Right renal cortex interstitium (tissue), 3 donors: ENCODE measurements at regions not wholly inside any gene's neighbourhood (a gene's known extent, or its start where the extent isn't known, plus 50 kb on each side); places are given as distances from the start of the nearest gene placed in this dataset.
"Not testable (repeated sequence)": the region's sequence is repeated elsewhere in the genome, so short reads cannot be mapped to it uniquely, and the experiment has no call there.

Experiments
- DNase-seq, 3 donors: peaks; one replicate each; pipeline ENCODE4 v3.0.0-alpha.2; 2013; ENCODE audit warnings: low read depth in 3 of 3, low spot score in 2 of 3

GRCh38 chr2:39487398-39488250, 50.5 kb upstream of the MAP4K3 start:
- no peak for DNase-seq

GRCh38 chr2:39488450-39488849, 51.4 kb upstream of the MAP4K3 start:
- DNase-seq: no peak

DNA sequence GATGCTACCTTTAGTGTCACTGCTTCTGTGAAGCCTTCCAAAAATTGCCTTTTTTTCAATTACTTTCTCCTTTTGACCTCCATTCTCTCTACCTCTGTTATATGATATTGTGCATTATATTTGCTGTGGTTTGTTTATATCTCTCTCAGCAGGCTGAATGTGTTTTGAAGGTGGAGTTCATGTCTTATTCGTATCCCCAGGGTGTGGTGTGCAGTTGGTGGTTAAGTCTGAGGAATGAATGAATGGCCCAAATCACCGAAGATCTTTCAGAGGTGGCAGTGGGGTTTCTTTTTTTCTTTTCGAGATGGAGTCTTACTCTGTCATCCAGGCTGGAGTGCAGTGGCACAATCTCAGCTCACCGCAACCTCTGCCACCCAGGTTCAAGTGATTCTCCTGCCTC, 53.5 kb upstream of the MAP4K3 start:
- no peak for DNase-seq

- no peak for DNase-seq
Measured at GRCh38 chr2:39491653-39492052, 54.6 kb upstream of the MAP4K3 start.

- no peak for DNase-seq
Measured at GRCh38 chr2:39492095-39492590, 55.1 kb upstream of the MAP4K3 start.

DNA sequence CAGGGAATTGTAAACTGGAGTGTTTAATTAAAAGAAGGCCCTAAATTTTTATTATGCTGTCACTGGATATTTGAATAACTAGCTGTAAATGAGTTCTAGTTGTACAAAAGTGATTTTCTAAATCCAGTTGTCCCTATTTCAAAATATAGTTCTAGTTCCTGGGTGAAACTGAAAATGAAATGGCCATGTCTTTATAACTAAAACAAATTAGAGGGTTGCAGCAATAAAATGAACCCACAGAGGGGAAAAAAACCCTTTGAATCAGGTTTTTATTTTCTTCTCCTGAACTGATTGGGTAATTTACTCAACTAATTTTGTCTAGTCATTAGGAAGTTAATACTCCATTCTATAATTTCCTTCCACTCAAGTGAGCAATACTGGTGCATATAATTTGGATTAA, 55.6 kb upstream of the MAP4K3 start:
- DNase-seq: no peak

DNA sequence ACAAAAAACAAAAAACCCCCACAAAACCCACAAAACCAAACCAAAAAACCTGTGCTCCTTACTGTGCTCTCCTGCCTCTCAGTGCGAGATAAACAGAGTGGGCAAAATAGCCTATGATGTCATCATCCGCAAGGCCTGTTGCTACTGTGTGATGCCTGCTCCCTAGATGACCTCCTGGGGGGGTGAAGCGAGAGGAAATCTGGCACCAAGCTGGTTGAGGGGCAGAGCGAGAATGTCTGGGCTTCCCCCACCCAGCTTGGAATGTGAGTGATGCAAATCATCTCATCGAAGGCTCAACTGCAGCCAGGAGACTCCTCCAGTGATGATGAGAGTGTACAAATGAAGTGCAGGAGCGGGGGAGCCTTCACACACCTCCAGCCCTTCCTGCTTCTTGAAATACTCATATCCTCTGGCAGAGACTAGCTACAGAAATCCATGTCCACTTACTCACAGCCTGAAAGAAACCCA, 57.7 kb upstream of the MAP4K3 start:
- no peak for DNase-seq

DNA sequence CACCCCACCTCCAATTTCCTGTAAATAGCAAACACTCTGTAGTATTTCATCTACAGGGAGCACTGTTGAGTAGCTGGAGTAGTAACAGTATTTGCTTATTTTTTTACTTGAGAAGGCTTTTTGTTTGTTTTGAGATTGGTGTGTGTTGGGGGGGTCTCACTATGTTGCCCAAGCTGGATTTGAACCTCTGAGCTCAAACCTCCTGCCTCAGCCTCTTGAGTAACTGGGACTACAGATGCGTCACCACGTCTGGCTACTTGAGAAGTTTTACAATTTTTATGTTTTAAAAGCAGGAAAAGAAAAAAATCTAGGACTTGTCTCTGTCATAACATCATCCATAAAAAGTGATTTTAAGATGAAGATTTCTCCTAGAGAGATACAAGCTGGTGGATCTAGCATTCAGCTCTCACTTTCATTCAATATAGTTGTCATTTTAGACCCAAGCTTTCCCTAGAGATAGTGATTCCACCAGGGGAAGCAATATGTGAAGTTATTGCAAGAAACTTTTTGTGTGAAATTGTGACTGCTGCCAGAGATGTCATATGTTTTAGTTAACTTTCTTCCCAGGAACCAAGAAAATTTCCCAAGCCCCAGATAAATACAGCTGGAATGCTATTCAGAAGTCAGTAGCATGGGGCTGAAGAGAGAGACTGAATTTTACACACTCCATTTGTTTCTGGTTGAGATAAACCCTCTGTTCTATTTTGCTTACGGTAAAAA, 60.2 kb upstream of the MAP4K3 start:
- no peak for DNase-seq

GRCh38 chr2:39498176-39498575, 61.1 kb upstream of the MAP4K3 start:
- DNase-seq: not testable (repeated sequence)

DNA sequence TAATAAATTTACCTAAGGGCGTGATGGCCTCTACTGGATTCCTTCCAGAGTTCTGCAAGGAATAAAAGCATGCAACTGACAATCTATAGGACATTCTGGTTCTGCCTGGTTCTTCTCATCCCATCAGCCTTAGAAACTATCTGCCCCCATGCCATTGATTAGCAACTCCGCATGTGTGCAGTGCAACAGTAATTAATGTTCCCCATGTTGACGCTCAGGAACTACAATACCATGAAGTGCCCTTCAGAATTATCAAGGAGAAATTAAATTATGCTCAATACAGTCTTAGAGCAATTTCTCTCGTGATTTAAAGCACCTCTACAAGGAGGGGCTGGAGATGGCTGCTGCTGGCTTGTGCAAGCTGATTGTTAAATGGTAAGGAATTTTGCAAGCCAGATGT, 61.7 kb upstream of the MAP4K3 start:
- DNase-seq: no peak

GRCh38 chr2:39499336-39499735, 62.3 kb upstream of the MAP4K3 start:
- no peak for DNase-seq

GRCh38 chr2:39501412-39501811, 64.3 kb upstream of the MAP4K3 start:
- no peak for DNase-seq

GRCh38 chr2:39503277-39503676, 66.2 kb upstream of the MAP4K3 start:
- no peak for DNase-seq

- DNase-seq: no peak
Measured at GRCh38 chr2:39504790-39505335, 67.8 kb upstream of the MAP4K3 start.

GRCh38 chr2:39506215-39506614, 69.1 kb upstream of the MAP4K3 start:
- no peak for DNase-seq

GRCh38 chr2:39508198-39508597, 71.1 kb upstream of the MAP4K3 start:
- DNase-seq: no peak

- DNase-seq: no peak
Measured at GRCh38 chr2:39510140-39510539, 73.1 kb upstream of the MAP4K3 start.

DNA sequence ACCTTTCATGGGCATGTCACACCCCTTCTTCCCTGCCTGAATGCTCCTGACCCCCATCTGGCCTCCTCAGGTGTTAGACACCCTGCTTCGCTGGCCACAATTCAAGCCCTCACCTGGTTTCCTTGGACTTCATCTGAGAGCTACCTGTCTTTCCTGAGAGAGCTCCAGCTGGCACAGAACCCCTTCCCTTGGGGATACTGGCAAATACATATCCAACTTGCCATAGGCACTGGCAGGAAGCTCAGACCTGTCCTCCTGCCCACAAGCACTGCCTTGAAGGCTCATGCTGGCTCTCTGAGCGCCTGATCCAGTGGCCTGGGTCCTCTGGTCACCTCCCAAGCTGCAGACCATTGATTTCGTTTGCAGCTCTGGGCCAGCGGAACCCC, 74.1 kb upstream of the MAP4K3 start:
- no peak for DNase-seq

GRCh38 chr2:39511605-39512433, 74.7 kb upstream of the MAP4K3 start:
- no peak for DNase-seq

DNA sequence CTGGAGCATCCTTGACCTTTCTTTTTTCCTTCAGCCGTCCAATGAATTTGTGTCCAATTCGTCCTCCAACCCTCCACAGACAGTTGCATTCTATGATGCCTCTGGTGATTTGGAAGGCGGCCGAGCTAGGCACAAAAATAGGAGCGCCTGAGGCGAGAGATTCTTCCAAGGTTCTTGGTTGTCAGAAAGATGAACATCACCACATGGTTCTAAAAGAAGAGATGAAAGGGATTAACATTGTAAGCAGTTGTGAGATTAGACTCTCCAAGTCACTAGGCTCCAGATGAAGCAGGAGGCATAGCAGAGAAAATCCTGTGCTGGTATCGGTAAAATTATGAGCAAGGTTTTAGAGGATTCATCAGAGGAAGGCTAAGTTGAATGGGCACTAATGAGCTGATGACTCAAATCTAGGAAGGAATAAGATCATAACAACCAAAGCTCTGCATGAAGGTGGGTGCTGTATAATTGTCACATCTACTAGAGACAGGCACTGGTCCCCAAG, 75.4 kb upstream of the MAP4K3 start:
- DNase-seq: no peak

DNA sequence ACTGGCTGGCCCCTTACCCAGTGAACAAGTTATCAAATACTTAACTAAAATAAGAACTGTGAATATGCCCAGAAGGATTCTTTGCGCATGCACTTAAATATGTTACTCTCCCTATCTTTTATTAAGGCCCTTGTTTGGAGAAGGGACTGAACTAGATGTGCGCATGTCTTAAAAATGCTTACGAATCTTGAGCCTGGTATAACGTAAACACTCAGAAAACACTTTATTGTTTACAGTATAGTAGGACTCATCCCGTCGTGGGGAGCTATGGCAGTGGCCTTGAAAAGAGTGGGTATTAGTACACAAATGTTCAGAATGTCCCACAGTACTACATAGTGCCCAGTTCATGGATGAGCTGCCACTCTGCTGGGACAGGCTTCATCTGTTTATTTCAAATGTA, 75.9 kb upstream of the MAP4K3 start:
- DNase-seq: no peak
